LoVo (cell line): ENCODE measurements at regions not wholly inside any gene's neighbourhood (a gene's known extent, or its start where the extent isn't known, plus 50 kb on each side); places are given as distances from the start of the nearest gene placed in this dataset.
A peak's percentile ranks its signal among the peaks of the same experiment; 100 is the strongest.
"Not testable (repeated sequence)": the region's sequence is repeated elsewhere in the genome, so short reads cannot be mapped to it uniquely, and the experiment has no call there.

ENCODE experiments used
- DNase-seq: peaks from one replicate; pipeline ENCODE4 v3.0.0-alpha.2; 2016; ENCODE audit warnings: low spot score

DNA sequence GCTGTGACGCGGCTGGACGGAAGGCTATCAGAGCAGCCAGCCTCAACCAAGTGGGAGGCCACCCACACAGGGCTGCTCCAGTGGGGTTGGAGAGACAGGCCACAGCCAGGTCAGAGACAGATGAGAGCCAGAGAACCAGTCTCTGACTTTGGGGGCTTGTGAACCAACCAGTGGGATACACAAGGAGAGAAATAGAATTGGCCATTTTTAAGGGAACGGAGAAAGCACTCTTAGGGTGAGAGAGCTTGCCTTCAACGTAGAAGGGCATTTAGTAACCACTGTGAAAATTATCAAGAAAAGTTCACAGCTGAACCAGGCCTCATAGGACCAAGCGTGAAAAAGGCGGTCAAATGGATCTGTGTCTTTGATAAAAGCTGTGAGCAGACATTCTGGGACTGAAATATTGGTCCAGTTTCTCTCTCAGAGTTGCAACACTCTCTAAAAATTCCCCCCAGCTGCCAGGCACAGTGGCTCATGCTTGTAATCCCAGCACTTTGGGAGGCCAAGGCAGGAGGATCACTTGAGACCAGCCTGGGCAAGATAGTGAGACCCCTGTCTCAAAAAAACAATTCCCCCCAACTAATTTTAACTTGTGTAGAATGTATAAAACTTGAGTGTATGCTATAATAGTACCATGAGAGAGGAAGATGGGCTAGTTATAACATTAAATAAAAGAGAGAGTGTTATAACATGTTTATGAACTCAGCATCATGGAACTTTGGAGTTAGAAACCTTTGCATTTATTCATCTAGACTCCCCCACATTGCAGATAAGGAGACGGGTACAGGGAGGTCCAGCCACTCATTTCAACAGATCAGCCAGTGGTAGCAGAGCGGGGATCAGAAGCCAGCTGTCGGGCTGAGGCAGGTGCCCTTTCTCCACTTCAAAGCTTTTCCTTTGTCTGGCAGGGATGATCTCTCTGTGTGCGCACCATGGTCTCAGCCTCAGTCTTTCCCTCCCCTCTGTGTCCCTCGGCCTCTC is 132.2 kb downstream of the NPIPB11 start:
- DNase-seq: not testable (repeated sequence)

DNA sequence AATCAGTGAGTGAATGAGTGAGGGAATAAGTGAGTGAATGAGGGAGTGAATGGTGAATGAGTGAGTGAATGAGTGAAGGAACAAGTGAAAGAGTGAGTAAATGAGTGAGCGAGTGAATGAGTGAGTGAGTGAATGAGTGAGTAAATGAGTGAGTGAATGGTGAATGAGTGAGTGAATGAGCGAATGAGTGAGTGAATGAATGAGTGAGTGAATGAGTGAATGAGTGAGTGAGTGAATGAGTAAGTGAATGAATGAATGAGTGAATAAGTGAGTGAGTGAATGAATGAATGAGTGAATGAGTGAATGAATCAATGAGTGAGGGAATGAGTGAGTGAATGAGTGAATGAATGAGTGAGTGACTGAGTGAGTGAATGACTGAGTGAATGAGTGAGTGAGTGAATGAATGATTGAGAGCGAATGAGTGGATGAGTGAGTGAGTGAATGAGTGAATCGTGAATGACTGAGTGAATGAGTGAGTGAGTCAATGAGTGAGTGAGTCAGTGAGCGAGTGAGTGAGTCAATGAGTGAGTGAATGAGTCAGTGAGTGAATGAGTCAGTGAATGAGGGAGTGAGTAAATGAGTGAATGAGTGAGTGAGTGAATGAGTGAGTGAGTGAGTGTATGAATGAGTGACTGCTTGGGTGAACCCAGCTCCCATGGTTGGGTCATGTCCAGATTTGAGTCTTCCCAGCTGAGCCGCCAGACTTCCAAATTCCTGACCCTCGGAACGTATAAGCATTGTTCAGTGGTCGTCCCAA is 133.0 kb downstream of the NPIPB11 start:
- DNase-seq: not testable (repeated sequence)

DNA sequence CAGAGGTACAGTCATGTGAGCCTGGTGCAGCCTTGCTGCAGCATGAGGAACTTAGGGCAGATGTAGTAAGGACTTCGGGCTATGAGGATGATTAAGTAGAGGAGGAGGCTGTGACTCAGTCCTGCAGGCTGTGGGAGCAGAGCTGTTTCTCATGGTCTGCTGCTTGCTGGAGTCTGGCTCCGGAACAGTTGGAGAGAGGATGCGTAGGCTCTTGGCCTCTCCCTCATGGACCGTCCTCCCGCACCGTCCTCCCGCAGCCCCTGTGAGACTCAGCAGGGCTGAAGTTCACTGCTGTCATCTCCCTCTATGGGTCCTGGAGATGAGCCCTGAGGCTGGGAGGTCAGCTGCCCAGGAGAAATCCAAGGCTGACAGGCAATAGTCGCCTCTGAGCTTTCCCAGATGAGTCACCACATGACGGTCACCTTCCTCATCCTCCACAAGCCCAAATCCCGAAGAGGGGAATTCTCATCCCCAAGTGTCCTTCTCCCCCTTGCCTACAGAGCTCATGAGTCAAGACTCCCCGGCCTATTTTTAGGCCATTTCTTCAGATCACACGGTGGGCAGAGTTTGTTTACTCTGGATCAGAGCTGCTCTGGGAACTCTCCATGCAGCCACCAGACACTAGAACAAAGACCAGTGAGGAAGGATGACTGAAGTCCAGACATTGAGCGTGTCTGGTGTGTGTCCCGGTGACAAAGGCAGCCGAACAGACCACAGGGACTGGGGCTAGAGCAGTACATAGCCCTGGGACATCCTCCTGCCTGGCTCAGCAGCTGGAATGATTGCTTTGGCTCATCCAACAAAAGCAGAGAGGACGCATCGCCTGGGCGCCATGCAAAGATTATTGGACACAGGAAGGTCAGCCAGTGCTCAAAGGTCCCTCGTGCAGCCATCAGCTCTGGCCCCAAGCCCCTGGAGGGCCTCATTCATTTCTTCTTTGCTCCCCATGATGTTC is 134.5 kb downstream of the NPIPB11 start:
- not testable (repeated sequence) for DNase-seq

DNA sequence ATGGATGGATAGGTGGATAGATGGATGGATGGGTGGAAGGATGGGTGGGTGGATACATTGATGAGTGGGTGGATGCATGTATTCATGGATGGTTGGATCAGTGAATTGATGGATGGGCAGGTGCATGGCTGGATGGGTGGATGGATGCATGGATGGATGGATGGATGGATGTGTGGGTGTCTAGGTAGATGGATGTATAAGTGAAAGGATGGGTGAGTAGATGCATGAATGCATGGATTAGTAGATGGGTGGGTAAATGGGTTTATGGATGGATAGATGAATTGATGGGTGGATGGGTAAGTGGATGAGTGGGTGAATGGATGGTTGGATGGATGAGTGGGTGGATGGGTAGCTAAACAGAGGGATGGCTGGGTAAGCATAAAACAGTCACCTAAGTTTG is 135.6 kb downstream of the NPIPB11 start:
- not testable (repeated sequence) for DNase-seq

DNA sequence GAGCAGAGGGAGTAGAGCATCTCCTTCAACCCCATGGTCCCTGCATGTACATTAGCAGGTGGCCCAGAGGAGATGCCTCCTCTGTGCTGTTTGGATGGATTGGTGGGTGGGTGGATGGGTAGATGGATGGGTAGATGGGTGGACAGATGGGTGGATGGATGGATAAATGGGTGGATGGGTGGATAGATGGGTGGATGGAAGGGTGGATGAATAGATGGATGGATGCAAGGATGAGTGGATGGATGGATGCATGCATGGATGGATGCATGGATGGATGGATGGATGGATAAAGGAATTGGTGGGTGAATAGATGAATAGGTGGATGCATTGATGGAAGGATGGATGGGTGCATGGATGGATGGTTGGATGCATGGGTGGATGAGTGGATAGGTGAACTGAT is 136.5 kb downstream of the NPIPB11 start:
- DNase-seq: not testable (repeated sequence)

DNA sequence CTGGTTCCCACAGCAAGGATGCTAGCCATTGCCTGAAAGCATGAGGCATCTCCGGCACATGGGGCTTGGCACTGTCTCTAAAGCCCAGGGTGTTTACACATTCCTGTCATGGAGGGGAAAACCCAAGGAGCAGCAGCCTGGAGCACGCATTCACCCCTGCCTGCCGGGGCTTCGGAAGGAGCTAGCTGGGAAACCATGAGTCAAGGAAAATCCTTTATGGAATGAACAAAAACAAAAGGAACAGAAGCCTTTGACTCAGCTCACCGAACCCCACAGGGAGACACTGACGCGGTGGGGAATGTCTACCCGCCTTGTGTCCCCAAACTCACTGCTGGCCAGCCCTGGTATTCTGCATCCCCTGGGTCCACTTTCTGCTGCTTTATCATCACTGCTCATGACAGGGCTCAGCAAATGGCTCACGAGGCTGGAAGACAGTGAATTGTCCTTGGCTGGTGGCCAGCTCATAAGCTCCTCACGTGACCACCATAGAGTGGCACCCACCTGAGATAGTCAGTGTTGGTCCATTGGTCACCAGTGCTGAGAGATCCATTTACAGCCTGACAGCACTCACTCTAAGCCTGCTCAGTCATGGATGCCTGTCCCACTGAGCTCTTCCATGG is 137.2 kb downstream of the NPIPB11 start:
- DNase-seq: not testable (repeated sequence)

DNA sequence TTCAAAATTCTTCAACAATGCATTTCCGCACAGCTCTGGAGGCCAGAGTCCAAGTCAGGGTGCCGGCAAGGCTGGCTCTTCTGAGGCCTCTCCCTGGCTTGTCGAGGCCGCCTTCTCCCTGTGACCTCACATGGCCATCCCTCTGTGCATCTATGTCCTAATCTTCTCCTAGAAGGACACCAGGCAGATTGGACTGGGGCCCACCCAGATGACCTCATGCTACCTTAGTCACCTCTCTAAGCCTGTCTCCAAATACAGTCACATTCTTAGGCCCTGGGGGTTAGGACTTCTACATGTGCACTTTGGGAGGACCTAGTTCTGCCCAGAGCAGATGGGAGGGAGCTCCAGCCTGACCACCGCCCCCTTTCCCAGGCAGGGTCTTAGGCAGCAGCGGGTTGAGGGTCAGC is 137.7 kb downstream of the NPIPB11 start:
- not testable (repeated sequence) for DNase-seq

DNA sequence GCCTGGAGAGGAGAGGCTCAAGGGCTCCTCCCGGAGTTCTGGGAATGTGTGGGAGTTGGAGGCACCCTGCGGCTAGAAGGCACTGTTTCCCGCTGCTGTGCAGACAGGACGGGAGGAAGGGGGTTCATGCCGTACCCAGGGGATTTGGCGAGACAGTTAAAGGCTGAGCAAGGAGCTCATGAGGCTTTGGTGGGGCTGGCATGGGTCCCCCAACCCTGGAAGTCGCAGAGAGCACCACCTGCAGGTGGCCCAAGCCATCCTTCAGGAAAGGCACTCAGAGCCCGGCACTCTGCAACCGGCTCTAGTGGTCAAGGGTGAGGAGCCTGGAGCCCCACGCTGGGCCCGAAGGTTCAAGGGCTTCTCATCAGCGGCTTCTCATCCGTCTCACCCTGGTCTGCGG is 138.2 kb downstream of the NPIPB11 start:
- DNase-seq: not testable (repeated sequence)

DNA sequence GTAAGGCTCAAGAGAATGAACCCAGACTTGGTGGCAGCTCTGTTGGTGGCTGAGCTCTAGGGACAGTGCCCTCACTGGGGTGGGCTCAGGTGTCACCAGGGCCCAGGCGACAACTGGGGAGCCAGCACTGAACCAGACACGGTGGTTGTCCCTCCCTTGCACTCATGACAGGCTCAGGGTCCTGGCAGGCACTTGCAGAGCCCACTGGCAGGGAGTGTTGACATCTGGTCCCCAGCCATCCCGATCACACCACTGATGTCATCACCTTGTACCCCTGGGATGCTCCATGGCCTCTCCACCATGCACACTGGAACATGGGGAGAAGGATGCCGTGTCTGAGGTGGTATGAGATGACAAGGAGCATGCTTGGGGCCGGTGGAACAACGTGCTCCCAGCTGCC is 138.6 kb downstream of the NPIPB11 start:
- DNase-seq: not testable (repeated sequence)

DNA sequence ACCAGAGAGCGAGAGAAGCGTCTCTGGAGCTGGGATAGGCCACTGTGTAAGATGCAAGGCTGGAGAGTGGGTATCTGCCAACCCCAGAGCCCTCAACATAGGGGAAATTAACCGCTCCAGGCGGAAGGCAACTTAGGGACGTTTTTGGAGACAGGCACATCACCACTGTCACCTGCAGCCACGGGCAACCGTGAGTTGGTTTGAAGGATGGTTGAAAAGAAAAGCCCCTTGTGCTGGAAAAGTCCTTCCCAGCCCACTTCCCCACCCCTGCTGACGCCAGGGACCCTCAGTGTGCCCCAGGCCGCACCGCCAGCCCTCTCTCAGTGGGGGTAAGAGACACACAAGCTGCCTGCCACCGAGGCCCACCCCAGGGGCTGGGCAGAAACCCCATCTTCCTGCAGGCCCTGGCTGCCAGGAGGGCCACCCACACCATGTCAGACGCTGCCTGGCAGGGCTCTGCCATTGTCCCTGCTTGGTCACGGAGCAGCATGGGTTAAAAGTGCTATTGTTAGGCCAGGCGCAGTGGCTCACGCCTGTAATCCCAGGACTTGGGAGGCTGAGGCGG is 139.4 kb downstream of the NPIPB11 start:
- DNase-seq: not testable (repeated sequence)

DNA sequence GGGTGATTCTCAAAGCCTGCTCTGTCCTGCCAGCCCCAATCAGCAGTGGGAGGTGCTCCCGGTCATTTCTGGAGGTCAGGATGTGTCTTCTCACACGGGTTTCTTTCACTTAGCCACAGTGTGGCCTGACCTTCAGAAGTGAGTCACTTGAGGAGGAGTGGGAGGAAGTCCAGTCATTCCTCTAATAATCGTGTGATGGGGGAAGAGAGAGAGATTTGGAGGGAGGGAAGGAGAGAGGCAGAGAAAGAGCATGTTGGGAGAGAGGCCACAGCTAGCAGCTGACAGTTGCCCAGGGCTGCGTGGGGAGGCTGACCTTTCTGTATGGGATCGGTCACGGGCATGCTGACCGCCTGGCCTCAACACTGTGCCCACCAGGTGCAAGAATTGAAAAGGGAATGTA is 139.9 kb downstream of the NPIPB11 start:
- DNase-seq: not testable (repeated sequence)

DNA sequence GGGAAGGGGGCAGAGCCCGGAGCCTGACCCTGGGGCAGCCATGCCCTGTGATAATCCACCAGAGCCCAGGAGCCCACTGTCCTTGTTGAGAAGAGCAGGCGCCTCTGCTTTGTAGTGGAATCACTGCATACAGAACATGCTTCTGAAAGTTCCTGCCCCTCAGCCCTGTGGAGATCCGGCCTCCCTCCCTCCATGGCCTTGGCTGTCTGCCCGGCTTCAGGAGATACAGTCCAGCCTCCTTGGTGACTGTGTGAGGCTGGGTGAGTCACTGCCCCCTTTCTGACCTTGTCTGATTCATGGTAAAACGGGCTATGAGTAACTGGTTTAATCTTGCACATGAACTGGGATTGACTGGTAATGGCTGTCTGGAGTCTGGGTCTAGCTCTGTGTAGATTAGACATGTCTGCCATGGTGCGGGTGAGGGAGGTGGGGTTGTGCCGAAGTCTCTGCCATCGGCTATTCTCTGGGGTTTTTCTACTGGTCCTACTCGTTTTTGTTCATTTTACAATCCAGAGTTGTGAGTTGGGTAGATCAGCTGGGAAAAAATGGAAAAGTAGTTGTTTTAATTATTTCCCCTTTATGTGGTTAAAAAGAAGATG is 141.2 kb downstream of the NPIPB11 start:
- DNase-seq: peak; percentile 84

DNA sequence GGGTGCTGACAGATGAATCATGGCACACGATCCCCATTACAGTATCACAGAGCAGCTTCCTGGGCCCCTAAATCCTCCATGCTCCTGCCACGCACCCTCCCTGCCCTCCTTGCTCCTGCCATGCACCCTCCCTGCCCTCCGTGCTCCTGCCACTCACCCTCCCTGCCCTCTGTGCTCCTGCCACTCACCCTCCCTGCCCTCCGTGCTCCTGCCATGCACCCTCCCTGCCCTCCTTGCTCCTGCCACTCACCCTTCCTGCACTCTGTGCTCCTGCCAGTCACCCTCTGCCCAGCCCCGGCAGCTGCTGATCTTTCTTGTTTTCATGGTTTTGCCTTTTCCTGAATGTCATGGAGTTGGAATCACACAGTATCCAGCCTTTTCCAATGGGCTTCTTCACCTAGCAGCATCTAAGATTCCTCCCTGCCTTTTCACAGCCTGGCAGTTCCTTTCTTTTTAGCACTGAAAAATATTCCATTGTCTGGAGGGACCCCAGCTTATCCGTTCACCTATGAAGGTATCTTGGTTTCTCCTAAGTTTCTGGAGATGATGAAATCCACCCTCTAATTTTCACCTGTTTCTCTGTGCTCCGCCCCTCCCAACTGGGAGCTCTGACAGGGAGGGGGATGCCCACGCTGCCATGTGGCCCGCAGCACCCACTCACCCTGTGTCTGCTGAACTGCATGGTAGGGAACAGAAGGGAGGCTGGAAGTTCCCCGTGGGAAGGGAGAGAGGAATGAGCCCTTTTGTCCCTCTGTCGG is 142.3 kb downstream of the NPIPB11 start:
- DNase-seq: not testable (repeated sequence)

DNA sequence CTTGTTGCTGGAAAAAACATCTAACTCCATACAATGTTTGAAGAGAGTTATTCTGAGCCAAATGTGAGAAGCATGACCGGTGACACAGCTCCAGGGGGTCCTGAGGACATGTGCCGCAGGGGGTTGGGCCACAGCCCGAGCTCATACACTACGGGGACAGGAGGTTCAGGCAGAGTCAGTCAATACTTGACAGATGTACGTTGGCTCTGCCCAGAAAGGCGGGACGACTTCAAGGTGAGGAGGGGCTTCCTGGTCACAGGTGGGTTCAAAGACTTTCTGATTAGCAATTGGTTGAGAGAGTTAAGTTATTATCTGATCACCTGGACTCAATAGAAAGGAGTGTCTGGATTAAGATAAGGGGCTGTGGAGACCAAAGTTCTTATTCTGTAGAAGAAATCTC is 143.8 kb downstream of the NPIPB11 start:
- not testable (repeated sequence) for DNase-seq

DNA sequence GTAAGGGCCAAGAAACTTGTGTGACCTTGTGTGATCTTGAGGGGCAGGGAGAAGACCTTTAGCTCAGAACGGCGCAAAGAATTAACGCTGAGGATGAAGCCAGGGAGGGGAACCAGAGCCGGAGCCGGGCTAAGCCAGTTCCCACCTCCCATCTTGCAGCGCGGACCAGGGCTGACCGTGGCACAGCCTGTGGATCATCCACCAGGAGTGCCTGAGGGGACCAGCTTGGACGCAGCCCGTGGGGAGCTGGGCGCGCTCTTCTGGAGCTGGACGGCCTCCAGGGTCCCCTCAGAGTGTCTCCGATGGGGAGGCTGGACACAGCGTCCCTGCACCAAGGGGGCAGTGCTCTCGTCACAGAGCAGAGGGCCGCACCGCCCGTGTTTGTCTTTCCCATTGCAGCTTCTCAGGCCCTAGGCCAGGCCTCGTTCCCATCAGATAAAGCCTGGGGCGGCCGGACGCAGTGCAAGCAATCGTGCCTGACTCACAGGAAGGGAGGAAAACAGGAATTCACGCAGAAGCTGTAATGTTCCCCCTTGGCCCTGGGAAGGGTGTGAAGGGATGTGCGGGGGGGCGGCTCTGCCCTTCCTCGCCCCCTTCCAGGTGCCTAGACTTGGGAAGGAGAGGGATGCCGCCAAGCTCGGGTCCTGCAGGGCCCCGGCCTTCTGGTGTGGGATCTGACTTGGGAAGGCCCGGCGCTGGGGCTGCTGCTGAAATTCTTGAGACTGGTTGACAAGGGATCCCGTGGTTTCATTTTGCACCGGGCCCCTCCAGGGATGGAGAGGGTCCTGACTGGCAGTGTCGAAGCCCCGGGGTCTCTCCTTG is 144.9 kb downstream of the NPIPB11 start:
- DNase-seq: not testable (repeated sequence)

DNA sequence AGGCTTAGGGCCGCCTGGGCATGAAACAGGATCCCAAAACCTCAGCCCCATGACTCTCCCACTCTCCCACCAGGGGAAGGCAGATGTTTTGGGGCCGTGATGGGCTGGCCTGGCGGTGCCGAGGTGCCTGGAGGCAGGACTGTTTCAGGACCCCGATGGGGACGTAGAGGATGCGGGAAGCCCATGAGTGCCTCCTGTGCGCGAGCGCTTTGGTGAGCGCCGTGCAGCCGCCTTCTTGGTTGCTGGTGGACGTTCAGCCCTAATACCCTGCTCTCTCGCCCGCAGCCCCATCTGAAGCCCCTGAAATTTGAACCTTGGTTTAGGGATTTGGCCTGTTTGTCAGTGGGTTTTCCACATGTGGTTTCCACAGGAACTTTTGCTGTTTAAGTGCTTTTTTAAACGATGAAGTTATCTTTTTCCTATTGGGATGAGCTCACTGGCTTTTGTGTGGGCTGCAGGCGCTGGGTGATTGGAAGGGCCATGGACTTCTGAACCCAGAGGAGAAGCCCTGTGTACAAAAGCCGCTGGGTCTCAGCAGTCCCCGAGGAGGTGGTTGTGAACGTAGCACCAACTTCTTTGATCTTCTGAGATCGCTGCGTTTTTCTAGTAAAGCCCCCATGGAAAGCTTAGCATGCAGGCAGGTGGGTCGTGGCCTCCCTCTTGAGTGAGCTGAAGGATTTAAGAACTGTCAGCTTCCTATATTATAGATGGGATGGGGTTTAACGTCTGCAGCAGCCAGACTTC is 145.7 kb downstream of the NPIPB11 start:
- not testable (repeated sequence) for DNase-seq

DNA sequence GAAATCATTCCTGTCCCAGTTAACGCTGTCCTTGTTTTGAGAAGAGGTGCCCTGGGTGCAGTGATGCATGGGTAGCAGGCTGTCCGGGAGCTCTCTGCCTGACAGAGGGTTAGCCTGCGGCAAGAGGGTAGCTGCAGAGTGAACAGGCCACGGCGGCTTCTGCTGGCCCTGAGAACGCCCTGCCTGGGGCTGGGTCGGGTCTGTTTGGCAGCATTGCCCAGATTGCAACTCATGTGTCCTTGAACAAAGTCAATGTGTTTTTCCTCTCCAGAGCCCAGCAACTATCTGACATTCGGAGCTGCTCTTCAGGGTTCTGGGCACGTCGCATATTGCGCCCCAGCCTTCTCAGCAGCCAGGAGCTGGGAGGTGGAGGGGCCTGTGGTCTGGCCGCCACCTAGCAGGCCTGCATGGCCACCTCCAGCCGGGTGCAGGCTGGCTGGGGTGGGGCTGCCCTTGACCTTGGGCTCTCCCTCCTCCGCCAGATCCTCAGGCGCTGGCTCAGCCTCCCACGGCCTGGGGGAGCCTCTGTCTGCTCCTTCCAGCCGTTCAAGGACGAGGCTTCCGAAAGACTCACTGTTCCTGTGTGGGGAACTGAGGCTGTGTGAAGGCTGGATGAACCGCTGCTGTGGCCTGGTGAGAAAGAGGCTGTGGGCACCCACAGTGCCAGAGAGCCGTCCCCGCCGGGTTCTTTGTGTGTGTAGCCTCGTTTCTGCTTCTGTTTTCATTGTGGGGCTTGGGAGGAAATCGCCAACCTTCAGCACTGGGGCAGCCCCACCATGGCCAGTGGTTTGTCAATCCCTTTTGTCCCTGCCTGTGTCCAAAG is 146.7 kb downstream of the NPIPB11 start:
- DNase-seq: not testable (repeated sequence)
